HUES64 (cell line): ENCODE measurements at regions not wholly inside any gene's neighbourhood (a gene's known extent, or its start where the extent isn't known, plus 50 kb on each side); places are given as distances from the start of the nearest gene placed in this dataset.

Experiments used
- H3K27ac ChIP-seq: 2 replicates; pipeline ENCODE4 v1.7.0; 2013; ENCODE audit warnings: low read depth, low read length, inconsistent platforms
- H3K27me3 ChIP-seq: 2 replicates; pipeline ENCODE4 v1.6.1; 2013; ENCODE audit warnings: mild to moderate bottlenecking, low read length; ENCODE audit not compliant: insufficient read depth
- H3K36me3 ChIP-seq: 2 replicates; pipeline ENCODE4 v1.6.1; 2013; ENCODE audit warnings: mild to moderate bottlenecking, low read length; ENCODE audit not compliant: insufficient read depth
- H3K4me1 ChIP-seq: 2 replicates; pipeline ENCODE4 v1.6.1; 2013; ENCODE audit warnings: mild to moderate bottlenecking, low read length, moderate library complexity; ENCODE audit not compliant: insufficient read depth
- H3K4me3 ChIP-seq: 2 replicates; pipeline ENCODE4 v1.5.1; 2013; ENCODE audit warnings: mild to moderate bottlenecking, low read length, moderate library complexity
- H3K9ac ChIP-seq: 2 replicates; pipeline ENCODE4 v1.6.1; 2013; ENCODE audit warnings: mild to moderate bottlenecking, low read depth, low read length
- H3K9me3 ChIP-seq: 2 replicates; pipeline ENCODE4 v1.6.1; 2013; ENCODE audit warnings: low read depth, low read length; ENCODE audit not compliant: insufficient read depth
- WGBS: fragments of 150-250, 120-280 bp; methylation state at CpG from one replicate; pipeline ENCODE4 v1.1.7; 2013; ENCODE audit warnings: missing lambda C conversion rate; 5-methylcytosine and 5-hydroxymethylcytosine counted together

DNA sequence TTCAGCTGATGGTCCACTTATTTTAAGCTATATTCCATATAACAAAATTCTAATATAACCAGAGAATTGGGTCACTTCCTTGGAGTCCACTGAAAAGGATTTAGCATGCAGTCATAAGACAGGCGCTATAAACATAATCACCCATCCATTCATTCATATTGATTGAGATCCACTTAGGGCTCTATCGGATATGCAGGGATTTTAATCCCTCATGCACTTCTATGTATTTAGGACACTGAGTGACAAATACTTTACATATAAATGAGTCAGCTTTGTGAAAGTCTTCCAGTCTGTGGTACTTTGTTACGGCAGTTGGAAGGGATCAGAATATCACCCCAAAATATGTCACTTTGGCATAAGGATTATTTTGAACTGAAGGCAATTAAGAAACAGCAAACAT, 127.3 kb upstream of the ZNF608 start:
- Histone ChIP-seq H3K27ac (no peak overlapping the region), H3K36me3 (no peaks in the 10 kb centered on the region), H3K4me1 (peaks cover 12% of the 10 kb centered on the region), H3K4me3 (no peak overlapping the region), H3K9me3 (peaks cover 3% of the 10 kb centered on the region; the same call in 1 of the 2 replicates), H3K9ac (no peak overlapping the region), H3K27me3 (no peaks in the 10 kb centered on the region)
- 96% methylated on average over 2 of the region's 3 CpGs for WGBS

DNA sequence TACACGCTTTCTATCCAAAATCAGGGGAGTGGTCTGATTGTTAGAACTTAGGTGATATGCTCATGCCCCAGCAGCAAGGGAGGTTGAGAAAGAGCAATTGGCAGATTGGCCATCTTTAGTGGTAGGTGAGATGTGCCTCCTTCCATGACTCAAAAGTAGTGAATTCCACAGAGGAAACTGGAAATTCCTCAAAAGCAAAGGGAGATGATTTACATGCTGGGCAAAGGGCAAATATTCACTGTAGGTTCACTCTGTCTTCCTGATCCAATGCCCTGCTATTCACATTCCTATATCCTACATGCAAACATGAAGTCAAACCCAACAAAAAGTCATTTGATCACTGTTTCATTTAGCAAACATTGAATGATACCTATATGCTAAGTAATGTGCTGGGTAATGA, 130.1 kb upstream of the ZNF608 start:
- Histone ChIP-seq H3K27me3 (no peaks in the 10 kb centered on the region), H3K4me1 (peaks cover 12% of the 10 kb centered on the region; the same call in 1 of the 2 replicates), H3K27ac (no peak overlapping the region), H3K9me3 (peaks cover 3% of the 10 kb centered on the region; the same call in 1 of the 2 replicates), H3K4me3 (no peak overlapping the region), H3K36me3 (no peaks in the 10 kb centered on the region), H3K9ac (no peak overlapping the region)
- WGBS, result 100% methylated on average over 1 of the region's 1 CpG

GRCh38 chr5:124876983-124877382, 130.5 kb upstream of the ZNF608 start:
- H3K4me3 ChIP-seq, result no peak overlapping the region
- H3K9ac ChIP-seq, result no peak overlapping the region
- peaks cover 12% of the 10 kb centered on the region; the same call in 1 of the 2 replicates for H3K4me1 ChIP-seq
- no peak overlapping the region for H3K27ac ChIP-seq
- H3K9me3 ChIP-seq, result peaks cover 3% of the 10 kb centered on the region; the same call in 1 of the 2 replicates
- H3K27me3 ChIP-seq, result no peaks in the 10 kb centered on the region
- no peaks in the 10 kb centered on the region for H3K36me3 ChIP-seq
- WGBS, result 96% methylated on average over 2 of the region's 2 CpGs

GRCh38 chr5:124877501-124878146, 131.2 kb upstream of the ZNF608 start:
- WGBS, result 96% methylated on average over 7 of the region's 7 CpGs

GRCh38 chr5:124878583-124879342, 132.3 kb upstream of the ZNF608 start:
- H3K4me1 ChIP-seq, result peaks cover 12% of the 10 kb centered on the region; the same call in 1 of the 2 replicates
- no peaks in the 10 kb centered on the region for H3K27me3 ChIP-seq
- H3K27ac ChIP-seq, result no peak overlapping the region
- WGBS, result 93% methylated on average over 5 of the region's 5 CpGs
- no peak overlapping the region for H3K4me3 ChIP-seq
- no peak overlapping the region for H3K9ac ChIP-seq
- no peaks in the 10 kb centered on the region for H3K36me3 ChIP-seq
- H3K9me3 ChIP-seq, result peaks cover 3% of the 10 kb centered on the region; the same call in 1 of the 2 replicates

More at GRCh38 chr5:124877501-124878146, 131.2 kb upstream of the ZNF608 start:
- H3K9ac ChIP-seq, result no peak overlapping the region
- no peak overlapping the region for H3K27ac ChIP-seq
- no peaks in the 10 kb centered on the region for H3K27me3 ChIP-seq
- no peak overlapping the region for H3K4me3 ChIP-seq
- H3K4me1 ChIP-seq, result peaks cover 12% of the 10 kb centered on the region; the same call in 1 of the 2 replicates
- H3K9me3 ChIP-seq, result peaks cover 3% of the 10 kb centered on the region; the same call in 1 of the 2 replicates
- H3K36me3 ChIP-seq, result no peaks in the 10 kb centered on the region

DNA sequence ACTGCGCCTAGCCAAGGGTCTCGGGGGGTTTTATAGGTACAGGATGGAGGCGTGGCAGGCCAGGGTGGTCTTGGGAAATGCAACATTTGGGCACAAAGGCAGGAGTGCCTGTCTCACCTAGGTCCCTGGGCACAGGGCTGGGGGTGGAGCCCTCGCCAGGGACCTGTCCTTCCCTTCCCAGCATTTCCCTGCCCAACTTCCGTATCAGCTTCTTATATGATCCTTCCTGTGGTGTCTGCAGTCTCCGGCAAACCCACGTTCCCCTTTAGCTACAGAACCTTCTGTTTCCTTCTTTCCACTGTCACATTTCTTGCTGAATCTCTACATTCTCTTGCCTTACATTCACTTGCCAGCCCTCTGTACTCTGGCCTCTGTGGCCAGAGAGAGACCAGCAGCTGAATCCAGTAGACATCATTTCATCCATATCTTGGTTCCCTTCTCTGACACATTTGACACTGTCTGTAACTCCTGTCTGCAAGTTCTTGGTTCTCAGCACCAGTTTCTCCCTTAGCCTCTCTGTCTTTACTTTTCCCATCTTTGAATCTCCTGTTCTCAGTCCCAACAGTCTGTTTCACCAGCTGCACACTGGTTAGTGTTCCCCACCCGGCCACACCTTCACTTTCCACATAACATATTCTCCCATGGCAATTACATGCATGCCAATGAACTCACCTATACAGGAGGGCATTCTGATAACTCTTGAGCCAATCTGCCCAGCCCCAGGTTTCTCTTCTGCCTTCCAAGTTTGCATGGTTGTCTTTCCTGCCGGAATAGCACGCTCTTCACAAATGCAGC, 134.7 kb upstream of the ZNF608 start:
- peaks cover 3% of the 10 kb centered on the region; the same call in 1 of the 2 replicates for H3K36me3 ChIP-seq
- 0 out of 2 replicates have a peak, but pooled peaks cover under 1% of the 10 kb centered on the region for H3K4me1 ChIP-seq
- no peaks in the 10 kb centered on the region for H3K27me3 ChIP-seq
- no peak overlapping the region for H3K9ac ChIP-seq
- no peak overlapping the region for H3K27ac ChIP-seq
- H3K9me3 ChIP-seq, result peaks cover 4% of the 10 kb centered on the region; the same call in 1 of the 2 replicates
- 90% methylated on average over 10 of the region's 10 CpGs for WGBS
- H3K4me3 ChIP-seq, result no peak overlapping the region

DNA sequence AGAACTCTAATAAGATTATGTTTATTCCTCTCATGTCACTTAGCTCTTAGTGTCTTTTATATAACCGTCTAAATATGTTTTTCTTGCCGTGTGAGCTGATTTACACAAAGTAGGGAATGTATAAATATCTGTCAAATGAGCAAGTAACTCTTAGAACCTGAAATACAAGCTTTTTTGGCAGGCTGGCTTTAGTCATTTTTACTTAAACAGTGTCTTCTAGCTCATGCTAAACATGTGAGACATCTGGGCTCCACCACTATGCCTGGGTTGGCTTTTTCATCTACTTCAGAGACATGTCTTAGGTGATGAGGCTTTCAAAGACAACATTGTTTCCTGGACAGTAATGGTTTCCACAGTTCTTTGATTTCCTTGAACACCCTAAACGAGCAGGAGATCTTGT, 137.2 kb upstream of the ZNF608 start:
- Histone ChIP-seq H3K9me3 (peaks cover 4% of the 10 kb centered on the region; the same call in 1 of the 2 replicates), H3K27me3 (no peaks in the 10 kb centered on the region), H3K4me3 (no peak overlapping the region), H3K27ac (no peak overlapping the region), H3K36me3 (peaks cover 3% of the 10 kb centered on the region; the same call in 1 of the 2 replicates), H3K9ac (no peak overlapping the region), H3K4me1 (peaks cover 18% of the 10 kb centered on the region)
- 93% methylated on average over 3 of the region's 3 CpGs for WGBS

DNA sequence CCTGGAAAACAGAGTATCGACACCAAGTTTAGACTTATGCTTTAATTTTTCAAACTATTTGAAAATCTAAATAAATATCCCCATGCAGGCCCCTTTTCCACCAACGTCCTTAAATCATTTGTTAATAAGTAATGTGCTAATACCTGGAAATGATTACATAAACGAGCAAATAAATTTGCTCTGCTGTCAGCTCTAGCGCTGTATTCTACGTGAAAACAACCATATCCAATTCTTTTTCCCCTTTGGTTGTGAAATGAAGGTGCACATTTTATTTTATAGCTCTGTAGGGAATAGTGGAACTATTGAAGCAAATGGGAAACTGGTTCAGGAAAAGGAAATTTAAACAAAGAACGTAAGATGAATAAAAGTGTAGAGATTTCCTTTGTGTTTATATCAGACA, 137.7 kb upstream of the ZNF608 start:
- Histone ChIP-seq H3K4me1 (peaks cover 23% of the 10 kb centered on the region), H3K9me3 (peaks cover 4% of the 10 kb centered on the region; the same call in 1 of the 2 replicates), H3K27me3 (no peaks in the 10 kb centered on the region), H3K27ac (no peak overlapping the region), H3K4me3 (no peak overlapping the region), H3K9ac (no peak overlapping the region), H3K36me3 (peaks cover 3% of the 10 kb centered on the region; the same call in 1 of the 2 replicates)
- WGBS, result 92% methylated on average over 3 of the region's 6 CpGs

DNA sequence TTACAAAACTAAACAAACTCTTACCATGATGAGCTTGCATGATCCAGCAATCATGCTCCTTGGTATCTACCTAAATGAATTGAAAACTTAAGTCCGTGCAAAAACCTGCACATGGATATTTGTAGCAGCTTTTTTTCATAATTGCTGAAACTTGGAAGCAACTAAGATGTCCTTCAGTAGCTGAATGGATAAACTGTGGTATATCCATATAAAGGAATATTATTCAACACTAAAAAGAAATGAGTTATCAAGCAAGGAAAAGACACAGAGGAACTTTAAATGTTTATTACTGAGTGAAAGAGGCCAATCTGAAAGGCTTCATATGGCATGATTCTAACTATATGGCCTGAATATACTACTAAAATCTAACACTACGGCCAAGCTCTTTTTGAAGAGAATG, 139.1 kb upstream of the ZNF608 start:
- Histone ChIP-seq H3K9me3 (peaks cover 4% of the 10 kb centered on the region; the same call in 1 of the 2 replicates), H3K4me3 (no peak overlapping the region), H3K4me1 (peaks cover 32% of the 10 kb centered on the region), H3K27me3 (no peaks in the 10 kb centered on the region), H3K36me3 (peaks cover 3% of the 10 kb centered on the region; the same call in 1 of the 2 replicates), H3K27ac (no peak overlapping the region), H3K9ac (no peak overlapping the region)
- 93% methylated on average over 2 of the region's 2 CpGs for WGBS

- H3K4me1 ChIP-seq, result peaks cover 32% of the 10 kb centered on the region
- H3K27ac ChIP-seq, result no peak overlapping the region
- no peak overlapping the region for H3K9ac ChIP-seq
- peaks cover 3% of the 10 kb centered on the region; the same call in 1 of the 2 replicates for H3K36me3 ChIP-seq
- WGBS, result 82% methylated on average over 2 of the region's 2 CpGs
- H3K4me3 ChIP-seq, result no peak overlapping the region
- peaks cover 4% of the 10 kb centered on the region; the same call in 1 of the 2 replicates for H3K9me3 ChIP-seq
- no peaks in the 10 kb centered on the region for H3K27me3 ChIP-seq
Measured at GRCh38 chr5:124887223-124887622, 140.8 kb upstream of the ZNF608 start.
